EH (cell line): ENCODE measurements at regions not wholly inside any gene's neighbourhood (a gene's known extent, or its start where the extent isn't known, plus 50 kb on each side); places are given as distances from the start of the nearest gene placed in this dataset.

ENCODE experiments used
- DNase-seq: peaks from one replicate; pipeline ENCODE4 v3.0.0-alpha.2; 2015; ENCODE audit warnings: low read depth

GRCh38 chr12:16136219-16136988, 141.1 kb downstream of the SLC15A5 start:
- DNase-seq: no peak

DNA sequence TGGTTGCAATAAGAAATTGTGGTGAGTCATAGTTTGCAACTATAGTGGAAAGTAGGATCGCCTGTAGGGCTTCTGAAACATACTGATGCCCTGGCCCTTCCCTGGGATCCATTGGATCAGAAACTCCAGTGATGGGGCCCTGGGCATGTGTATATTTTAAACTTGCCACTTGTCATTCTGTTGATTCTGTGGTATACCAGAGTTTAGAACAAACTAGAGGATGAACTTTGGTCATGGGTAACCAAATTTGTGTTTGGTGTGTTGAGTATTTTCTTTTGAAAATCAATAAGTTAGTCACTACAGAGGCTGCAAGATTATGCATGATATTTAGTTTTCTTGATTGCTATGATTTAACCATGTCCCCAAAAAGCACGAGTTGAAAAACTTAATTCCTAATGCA, 142.2 kb downstream of the SLC15A5 start:
- no peak for DNase-seq

DNA sequence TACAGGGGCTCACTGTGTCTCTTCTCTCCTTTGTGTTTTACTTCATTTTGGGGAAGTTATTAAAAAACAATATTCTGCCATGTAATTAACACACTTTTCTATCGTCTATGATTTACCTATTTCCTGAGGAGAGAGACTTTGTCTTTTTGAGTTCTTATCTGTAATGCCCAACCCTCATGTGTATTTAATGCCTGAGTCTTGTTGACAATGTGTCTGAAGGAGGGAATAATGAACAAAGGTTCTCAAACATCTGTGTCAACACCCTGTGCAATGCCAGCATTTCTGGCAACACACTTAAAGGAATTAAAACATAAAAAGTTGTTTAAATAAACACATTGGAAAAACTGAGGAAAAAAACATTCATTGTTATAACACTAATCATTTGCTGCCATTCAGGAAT, 147.1 kb downstream of the SLC15A5 start:
- no peak for DNase-seq

GRCh38 chr12:16121953-16122352, 155.5 kb downstream of the SLC15A5 start:
- no peak for DNase-seq

GRCh38 chr12:16119618-16120415, 157.7 kb downstream of the SLC15A5 start:
- DNase-seq: no peak

DNA sequence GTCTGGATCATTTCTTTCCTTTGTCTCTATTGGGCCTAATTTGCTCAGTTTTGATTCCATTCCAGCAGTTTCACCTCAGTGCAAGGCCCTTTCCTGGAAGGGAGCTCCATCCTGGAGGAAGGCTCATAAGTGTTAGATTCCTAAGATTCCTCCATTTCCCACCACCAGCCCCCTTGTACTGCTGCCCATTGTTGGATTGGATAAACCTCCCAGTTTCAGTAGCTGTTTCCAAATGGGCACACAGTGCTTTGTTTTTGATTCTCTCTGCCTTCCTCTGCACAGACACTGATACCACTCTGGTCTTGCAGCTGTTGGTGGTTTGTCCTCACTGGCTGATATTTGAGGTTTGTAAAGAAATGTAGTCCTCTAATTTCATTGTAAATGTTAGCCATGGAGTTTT, 158.9 kb downstream of the SLC15A5 start:
- no peak for DNase-seq

- DNase-seq: peak; percentile 3
These were observed 164.6 kb downstream of the SLC15A5 start for GRCh38 chr12:16112612-16113560.

- no peak for DNase-seq
These were observed 165.4 kb downstream of the SLC15A5 start for GRCh38 chr12:16112130-16112529.

GRCh38 chr12:16110596-16110995, 166.9 kb downstream of the SLC15A5 start:
- DNase-seq: no peak

- DNase-seq: no peak
These were observed 173.6 kb downstream of the SLC15A5 start for GRCh38 chr12:16103851-16104250.

DNA sequence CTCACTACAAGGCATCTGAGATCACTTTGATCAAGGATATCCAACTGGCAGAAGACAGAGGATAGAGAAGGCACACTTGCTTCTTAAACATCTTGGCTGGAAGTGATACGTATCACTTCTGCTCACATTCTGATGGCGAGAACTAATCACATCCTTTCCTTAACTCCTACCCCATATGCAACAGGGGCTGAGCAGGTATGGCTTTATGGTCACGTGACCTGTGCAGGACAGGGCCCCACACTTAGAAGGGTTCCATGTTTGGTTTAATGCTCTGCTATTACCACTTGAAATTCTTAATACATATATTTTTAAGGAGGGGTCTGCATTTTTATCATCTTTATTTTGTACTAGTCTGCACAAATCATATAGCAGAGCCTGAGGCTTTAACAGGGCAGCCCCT, 177.3 kb downstream of the SLC15A5 start:
- no peak for DNase-seq

GRCh38 chr12:16096273-16096849, 181.1 kb downstream of the SLC15A5 start:
- no peak for DNase-seq

- DNase-seq: no peak
These were observed 181.9 kb downstream of the SLC15A5 start for GRCh38 chr12:16095531-16096110.

- no peak for DNase-seq
These were observed 183.0 kb downstream of the SLC15A5 start for GRCh38 chr12:16094437-16094836.

GRCh38 chr12:16093825-16094224, 182.7 kb downstream of the DERA start:
- no peak for DNase-seq

DNA sequence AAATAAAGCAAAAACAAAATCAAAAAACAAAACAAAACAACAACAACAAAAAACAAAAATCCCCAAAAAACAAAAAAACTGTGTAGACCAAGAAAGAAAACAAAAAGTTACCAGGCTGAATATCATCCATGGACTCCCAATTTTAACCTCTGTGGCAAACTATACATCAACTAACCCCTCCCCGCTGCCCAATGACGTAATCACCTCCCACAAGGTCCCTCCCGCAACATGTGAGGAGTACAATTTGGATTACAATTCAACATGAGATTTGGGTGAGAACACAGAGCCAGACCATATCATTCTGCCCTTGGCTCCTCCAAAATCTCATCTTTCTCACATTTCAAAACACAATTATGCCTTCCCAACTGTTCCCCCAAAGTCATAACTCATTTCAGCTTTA, 179.8 kb downstream of the DERA start:
- DNase-seq: no peak

- no peak for DNase-seq
These were observed 177.3 kb downstream of the DERA start for GRCh38 chr12:16088421-16088820.
